Stimulated activated CD8-positive, alpha-beta memory T cell treated with anti-CD3 and anti-CD28 coated beads, Interleukin-15, amount 100 ng/mL, for 48 hours (primary cell): ENCODE measurements at regions not wholly inside any gene's neighbourhood (a gene's known extent, or its start where the extent isn't known, plus 50 kb on each side); places are given as distances from the start of the nearest gene placed in this dataset.

Experiments
- DNase-seq, 2 donors: peaks; one replicate each; pipeline ENCODE4 v3.0.0-alpha.2; 2020; ENCODE audit warnings: low read depth in 2 of 2

GRCh38 chr2:120866071-120866470, 130.4 kb downstream of the GLI2 start:
- no peak for DNase-seq

GRCh38 chr2:120866483-120867140, 130.9 kb downstream of the GLI2 start:
- no peak for DNase-seq

- no peak for DNase-seq
Observed at GRCh38 chr2:120867290-120868241, 131.9 kb downstream of the GLI2 start.

- DNase-seq: no peak
Observed at GRCh38 chr2:120868366-120868765, 132.7 kb downstream of the GLI2 start.

- no peak for DNase-seq
Observed at GRCh38 chr2:120869036-120869729, 133.5 kb downstream of the GLI2 start.

GRCh38 chr2:120869730-120870466, 134.2 kb downstream of the GLI2 start:
- DNase-seq: no peak

GRCh38 chr2:120870467-120870788, 134.8 kb downstream of the GLI2 start:
- DNase-seq: no peak

- DNase-seq: no peak
Observed at GRCh38 chr2:120871016-120871635, 135.5 kb downstream of the GLI2 start.

- DNase-seq: no peak
Observed at GRCh38 chr2:120871881-120872620, 136.4 kb downstream of the GLI2 start.

GRCh38 chr2:120873958-120874887, 138.6 kb downstream of the GLI2 start:
- no peak for DNase-seq

- no peak for DNase-seq
Observed at GRCh38 chr2:120874888-120875275, 139.2 kb downstream of the GLI2 start.

- DNase-seq: no peak
Observed at GRCh38 chr2:120875431-120875830, 139.8 kb downstream of the GLI2 start.

- DNase-seq: no peak
Observed at GRCh38 chr2:120876526-120877280, 141.0 kb downstream of the GLI2 start.

- DNase-seq: no peak
Observed at GRCh38 chr2:120877409-120877808, 141.7 kb downstream of the GLI2 start.

GRCh38 chr2:120878970-120879369, 143.3 kb downstream of the GLI2 start:
- DNase-seq: no peak

GRCh38 chr2:120879431-120880295, 144.0 kb downstream of the GLI2 start:
- DNase-seq: no peak

GRCh38 chr2:120880381-120880780, 144.7 kb downstream of the GLI2 start:
- no peak for DNase-seq
